H1 (cell line): ENCODE measurements at regions not wholly inside any gene's neighbourhood (a gene's known extent, or its start where the extent isn't known, plus 50 kb on each side); places are given as distances from the start of the nearest gene placed in this dataset.

Source experiments
- CTCF ChIA-PET: fragments of 300-600 bp; sonication (Branson Sonifier 250); formaldehyde crosslinking; loops from one replicate; lab custom pipeline; 2021; ENCODE audit not compliant: partially characterized antibody; lab: Charles Lee
- POLR2A ChIA-PET: fragments of 300-600 bp; sonication (Branson Sonifier 250); formaldehyde crosslinking; loops from one replicate; lab custom pipeline; 2021; ENCODE audit warnings: inconsistent platforms; ENCODE audit not compliant: partially characterized antibody; lab: Charles Lee
- DNase-seq, 2 experiments: peaks; one replicate each; pipeline versions ENCODE4 v3.0.0 to v3.0.0-alpha.2; 2010 to 2022; ENCODE audit warnings: low spot score in 2 of 2, low read depth in 1 of 2, mixed read lengths in 1 of 2
- FAIRE-seq: peaks from 2 replicates; lab custom pipeline; 2011; peaks lifted over from hg19 to GRCh38; lab: Jason Lieb, UNC
- H2AFZ ChIP-seq: 2 replicates; pipeline ENCODE4 v1.8.1; 2012; ENCODE audit warnings: low read length, inconsistent platforms
- H2AK5ac ChIP-seq: 2 replicates; pipeline ENCODE4 v1.6.1; 2013; ENCODE audit warnings: low read depth, low read length
- H2BK120ac ChIP-seq: replicated peaks from 2 replicates; pipeline ENCODE3; 2013; ENCODE audit warnings: low read depth, low read length, inconsistent platforms
- H2BK12ac ChIP-seq: 2 replicates; pipeline ENCODE4 v1.6.1; 2013; ENCODE audit warnings: low read depth, low read length
- H2BK15ac ChIP-seq: 2 replicates; pipeline ENCODE4 v1.6.1; 2013; ENCODE audit warnings: low read length
- H2BK20ac ChIP-seq: 2 replicates; pipeline ENCODE4 v1.6.1; 2013; ENCODE audit warnings: low read length
- H2BK5ac ChIP-seq: 2 replicates; pipeline ENCODE4 v1.6.1; 2013; ENCODE audit warnings: low read depth, low read length
- H3K14ac ChIP-seq: 2 replicates; pipeline ENCODE4 v1.6.1; 2013; ENCODE audit warnings: inconsistent platforms; ENCODE audit not compliant: insufficient read length
- H3K18ac ChIP-seq: 2 replicates; pipeline ENCODE4 v1.6.1; 2013; ENCODE audit warnings: low read length; ENCODE audit errors: extremely low read depth
- H3K23ac ChIP-seq: 2 replicates; pipeline ENCODE4 v1.6.1; 2013; ENCODE audit warnings: inconsistent platforms; ENCODE audit not compliant: insufficient read length
- H3K23me2 ChIP-seq: 2 replicates; pipeline ENCODE4 v1.6.1; 2013; ENCODE audit warnings: low read depth, low read length
- H3K27ac ChIP-seq: 2 replicates; pipeline ENCODE4 v1.6.1; 2011; ENCODE audit warnings: low read depth, low read length, inconsistent platforms
- H3K27me3 ChIP-seq, 4 experiments: replicated peaks in 1 of 4; 1 replicate in 1 of 4; 2 replicates in 3 of 4; pipeline versions ENCODE4 v1.6.1 to v1.8.1; 2011 to 2013; ENCODE audit warnings: low read length in 3 of 4, mild to moderate bottlenecking in 3 of 4, inconsistent platforms in 2 of 4, mixed read lengths in 2 of 4, moderate library complexity in 1 of 4; ENCODE audit not compliant: control insufficient read depth in 3 of 4, insufficient read depth in 3 of 4; ENCODE audit errors: extremely low read depth in 1 of 4
- H3K36me3 ChIP-seq, 4 experiments: 2 replicates each; pipeline versions ENCODE4 v1.6.1 to v1.8.1; 2011 to 2013; ENCODE audit warnings: mild to moderate bottlenecking in 4 of 4, low read length in 3 of 4, moderate library complexity in 2 of 4, control low read depth in 1 of 4, inconsistent platforms in 1 of 4; ENCODE audit not compliant: insufficient read depth in 4 of 4, control insufficient read depth in 2 of 4
- H3K4ac ChIP-seq: replicated peaks from 2 replicates; pipeline ENCODE3; 2013; ENCODE audit warnings: low read length, low read depth, mixed read lengths, inconsistent platforms; ENCODE audit not compliant: insufficient read length
- H3K4me1 ChIP-seq, 4 experiments: replicated peaks in 1 of 4; 1 replicate in 1 of 4; 2 replicates in 3 of 4; pipeline versions ENCODE4 v1.6.1 to v1.8.1; 2011 to 2013; ENCODE audit warnings: low read length in 3 of 4, inconsistent platforms in 2 of 4, mixed read lengths in 1 of 4; ENCODE audit not compliant: insufficient read depth in 4 of 4, control insufficient read depth in 3 of 4
- H3K4me2 ChIP-seq, 2 experiments: 2 replicates each; pipeline versions ENCODE4 v1.6.1 to v1.8.1; 2011 to 2013; ENCODE audit warnings: low read depth in 2 of 2, low read length in 2 of 2, control low read depth in 1 of 2, inconsistent platforms in 1 of 2, mild to moderate bottlenecking in 1 of 2; ENCODE audit not compliant: insufficient read depth in 1 of 2
- H3K4me3 ChIP-seq, 4 experiments: fragments of 200-600, 300-600 bp in 1 of 4; sonication (generic), shearing (Covaris generic), sonication (Bioruptor Twin) in 1 of 4; 2 replicates each; pipeline versions ENCODE4 v1.5.1 to v1.8.1; 2011 to 2016; ENCODE audit warnings: low read length in 4 of 4, low read depth in 3 of 4, control low read depth in 2 of 4, inconsistent platforms in 2 of 4, mild to moderate bottlenecking in 2 of 4, mixed read lengths in 1 of 4, moderate library complexity in 1 of 4; ENCODE audit not compliant: insufficient read depth in 2 of 4; ENCODE audit errors: extremely low read depth in 1 of 4
- H3K56ac ChIP-seq: replicated peaks from 2 replicates; pipeline ENCODE3; 2013; ENCODE audit warnings: low read depth, mild to moderate bottlenecking, mixed read lengths, low read length, inconsistent platforms; ENCODE audit not compliant: insufficient read length
- H3K79me1 ChIP-seq: 2 replicates; pipeline ENCODE4 v1.6.1; 2013; ENCODE audit warnings: low read depth, low read length, control low read depth
- H3K79me2 ChIP-seq, 2 experiments: 2 replicates each; pipeline versions ENCODE4 v1.6.1 to v1.8.1; 2012 to 2013; ENCODE audit warnings: low read length in 2 of 2, mild to moderate bottlenecking in 2 of 2, inconsistent platforms in 1 of 2; ENCODE audit not compliant: insufficient read depth in 2 of 2, control insufficient read depth in 1 of 2
- H3K9ac ChIP-seq, 4 experiments: replicated peaks in 1 of 4; 1 replicate in 1 of 4; 2 replicates in 3 of 4; pipeline versions ENCODE4 v1.6.1 to v1.8.1; 2011 to 2013; ENCODE audit warnings: low read depth in 3 of 4, low read length in 3 of 4, control low read depth in 2 of 4, mild to moderate bottlenecking in 2 of 4, moderate library complexity in 2 of 4, inconsistent platforms in 1 of 4; ENCODE audit errors: extremely low read depth in 1 of 4
- H3K9me3 ChIP-seq, 2 experiments: 2 replicates each; pipeline versions ENCODE4 v1.6.1 to v1.8.1; 2012 to 2013; ENCODE audit warnings: mild to moderate bottlenecking in 2 of 2, moderate library complexity in 2 of 2, control low read depth in 1 of 2, inconsistent platforms in 1 of 2, low read depth in 1 of 2, low read length in 1 of 2, mixed read lengths in 1 of 2; ENCODE audit not compliant: insufficient read depth in 2 of 2
- H4K20me1 ChIP-seq, 2 experiments: replicated peaks in 1 of 2; 2 replicates each; pipeline versions ENCODE3 to v1.8.1; 2011 to 2013; ENCODE audit warnings: inconsistent platforms in 2 of 2, low read length in 2 of 2, mild to moderate bottlenecking in 1 of 2; ENCODE audit not compliant: insufficient read depth in 2 of 2, control insufficient read depth in 1 of 2
- H4K5ac ChIP-seq: 2 replicates; pipeline ENCODE4 v1.6.1; 2013; ENCODE audit warnings: low read length, low read depth, mixed read lengths, inconsistent platforms; ENCODE audit not compliant: insufficient read length
- H4K8ac ChIP-seq: 2 replicates; pipeline ENCODE4 v1.8.0; 2013; ENCODE audit warnings: mild to moderate bottlenecking, moderate library complexity, low read length, inconsistent platforms; ENCODE audit not compliant: insufficient read depth; ENCODE audit errors: extremely low read depth
- H4K91ac ChIP-seq: replicated peaks from 2 replicates; pipeline ENCODE3; 2013; ENCODE audit warnings: low read length, mixed read lengths, inconsistent platforms; ENCODE audit not compliant: insufficient read length
- BACH1 ChIP-seq: IDR thresholded peaks from 2 replicates; pipeline ENCODE4 v1.6.1; 2012; ENCODE audit warnings: low read length, improper control_type of control experiment
- CBX5 ChIP-seq: fragments of 300-800, 300-1000 bp; sonication (generic); IDR thresholded peaks from 2 replicates; pipeline ENCODE4 v1.7.1; 2016; ENCODE audit warnings: antibody characterized with exemption, low read length, low read depth
- CHD1 ChIP-seq: IDR thresholded peaks from 2 replicates; pipeline ENCODE4 v1.6.1; 2012; ENCODE audit warnings: low read depth, low read length, improper control_type of control experiment
- GABPA ChIP-seq: IDR thresholded peaks from 2 replicates; pipeline ENCODE4 v1.6.1; 2011; ENCODE audit warnings: mild to moderate bottlenecking, low read length, moderate library complexity, borderline replicate concordance; ENCODE audit not compliant: insufficient read depth
- GTF2F1 ChIP-seq: IDR thresholded peaks from 2 replicates; pipeline ENCODE4 v1.6.1; 2012; ENCODE audit warnings: low read depth, low read length, improper control_type of control experiment, borderline replicate concordance
- KDM5A ChIP-seq: fragments of 200-600 bp; IDR thresholded peaks from 2 replicates; pipeline ENCODE4 v1.7.1; 2012; ENCODE audit warnings: mild to moderate bottlenecking, low read length, inconsistent platforms, mixed read lengths
- RBBP5 ChIP-seq: IDR thresholded peaks from 2 replicates; pipeline ENCODE4 v1.7.1; 2012; ENCODE audit warnings: low read depth, mild to moderate bottlenecking, inconsistent platforms, low read length, moderate library complexity, borderline replicate concordance
- RFX5 ChIP-seq: IDR thresholded peaks from 2 replicates; pipeline ENCODE4 v1.6.1; 2011; ENCODE audit warnings: low read depth, low read length, improper control_type of control experiment, borderline replicate concordance
- SIX5 ChIP-seq: IDR thresholded peaks from 2 replicates; pipeline ENCODE4 v1.6.1; 2011; ENCODE audit warnings: mild to moderate bottlenecking, low read depth, low read length
- SP4 ChIP-seq: IDR thresholded peaks from 2 replicates; pipeline ENCODE4 v1.6.1; 2012; ENCODE audit warnings: low read length, inconsistent platforms
- SUZ12 ChIP-seq: fragments of 200-600 bp; sonication (generic); IDR thresholded peaks from 2 replicates; pipeline ENCODE4 v1.6.1; 2012; ENCODE audit warnings: mild to moderate bottlenecking, inconsistent platforms, low read length, moderate library complexity, mixed read lengths
- USF2 ChIP-seq: IDR thresholded peaks from 2 replicates; pipeline ENCODE4 v1.6.1; 2011; ENCODE audit warnings: low read length, improper control_type of control experiment

- no peak overlapping the region for H3K4me2 ChIP-seq
- H3K27ac ChIP-seq, result no peak overlapping the region
- FAIRE-seq, result no peak
- no peak overlapping the region for H3K56ac ChIP-seq
- H2BK15ac ChIP-seq, result no peak overlapping the region
- H3K79me2 ChIP-seq, result no peaks in the 10 kb centered on the region
- no peak overlapping the region for H2AK5ac ChIP-seq
- no peak overlapping the region for H4K8ac ChIP-seq
- H3K18ac ChIP-seq, result no peak overlapping the region
- H3K4me3 ChIP-seq, result no peak overlapping the region
- no peak overlapping the region for H3K4ac ChIP-seq
- H2BK12ac ChIP-seq, result no peak overlapping the region
- DNase-seq, result no peak
- H3K23ac ChIP-seq, result no peak overlapping the region
- TF ChIP-seq CHD1 (no peak), RFX5 (no peak), GTF2F1 (no peak), GABPA (no peak), KDM5A (no peak), SIX5 (no peak), SUZ12 (no peak), RBBP5 (no peak), CBX5 (no peak), SP4 (no peak), BACH1 (no peak), USF2 (no peak)
- CTCF ChIA-PET, result no interaction called here
- POLR2A ChIA-PET, result no interaction called here
- H4K20me1 ChIP-seq, result no peaks in the 10 kb centered on the region
- no peak overlapping the region for H4K91ac ChIP-seq
- peaks cover 1% of the 10 kb centered on the region in 2 experiments; a peak in 1 of 4 replicates for H3K9me3 ChIP-seq
- H3K27me3 ChIP-seq, result no peaks in the 10 kb centered on the region
- no peak overlapping the region for H3K14ac ChIP-seq
- H3K36me3 ChIP-seq, result no peaks in the 10 kb centered on the region
- H3K79me1 ChIP-seq, result no peaks in the 10 kb centered on the region
- H4K5ac ChIP-seq, result no peak overlapping the region
- no peak overlapping the region for H3K9ac ChIP-seq
- peak overlapping the region; percentile 78; the same call in 1 of the 2 replicates for H2AFZ ChIP-seq
- H2BK20ac ChIP-seq, result no peak overlapping the region
- H2BK120ac ChIP-seq, result no peak overlapping the region
- H3K4me1 ChIP-seq, result no peaks in the 10 kb centered on the region
- H2BK5ac ChIP-seq, result no peak overlapping the region
- no peaks in the 10 kb centered on the region for H3K23me2 ChIP-seq
Observed at GRCh38 chr5:106633825-106634224, 1036.9 kb downstream of the EFNA5 start.
